GM12891 (cell line): ENCODE measurements at regions not wholly inside any gene's neighbourhood (a gene's known extent, or its start where the extent isn't known, plus 50 kb on each side); places are given as distances from the start of the nearest gene placed in this dataset.

ENCODE experiments used
- PAX5 ChIP-seq: IDR thresholded peaks from 2 replicates; pipeline ENCODE4 v1.6.1; 2011; ENCODE audit warnings: low read length, moderate library complexity, mild to moderate bottlenecking; ENCODE audit not compliant: insufficient read depth, severe bottlenecking
- POLR2A ChIP-seq: IDR thresholded peaks from 2 replicates; pipeline ENCODE4 v1.6.1; 2011; ENCODE audit warnings: low read depth, low read length, control low read depth
- POLR2AphosphoS5 ChIP-seq: IDR thresholded peaks from 2 replicates; pipeline ENCODE4 v1.6.1; 2011; ENCODE audit warnings: low read depth, low read length, control low read depth
- POU2F2 ChIP-seq: IDR thresholded peaks from 2 replicates; pipeline ENCODE4 v1.6.1; 2011; ENCODE audit warnings: low read depth, mild to moderate bottlenecking, control low read depth, low read length, moderate library complexity
- SPI1 ChIP-seq: IDR thresholded peaks from 2 replicates; pipeline ENCODE4 v1.6.1; 2011; ENCODE audit warnings: low read depth, low read length, control low read depth
- TAF1 ChIP-seq: IDR thresholded peaks from 2 replicates; pipeline ENCODE4 v1.6.1; 2011; ENCODE audit warnings: low read depth, low read length, control low read depth

DNA sequence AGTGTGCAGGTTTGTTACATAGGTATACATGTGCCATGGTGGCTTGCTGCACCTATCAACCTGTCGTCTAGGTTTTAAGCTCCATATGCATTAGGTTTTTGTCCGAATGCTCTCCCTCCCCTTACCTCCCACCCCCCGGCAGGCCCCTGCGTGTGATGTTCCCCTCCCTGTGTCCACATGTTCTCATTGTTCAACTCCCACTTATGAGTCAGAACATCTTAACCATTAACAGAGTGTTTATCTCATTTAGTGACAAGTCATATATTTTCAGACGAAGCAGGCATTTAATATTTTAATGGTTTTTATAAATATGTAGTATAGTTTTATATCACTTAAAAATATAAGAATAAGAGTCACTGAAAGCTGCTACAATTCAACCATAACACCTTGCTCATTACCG lies 780.5 kb upstream of the ARGLU1 start:
- TF ChIP-seq POU2F2 = no peak
- no peak for TF ChIP-seq POLR2A
- TF ChIP-seq POLR2AphosphoS5 = no peak
- TF ChIP-seq SPI1 = no peak
- TF ChIP-seq TAF1 = no peak
- no peak for TF ChIP-seq PAX5
